GM12801 (cell line): ENCODE measurements at regions not wholly inside any gene's neighbourhood (a gene's known extent, or its start where the extent isn't known, plus 50 kb on each side); places are given as distances from the start of the nearest gene placed in this dataset.

Experiments
- TF ChIP-seq, protein P1 (sequence below): IDR thresholded peaks from one replicate; pipeline ENCODE4 v1.5.1; 2011; ENCODE audit warnings: control low read depth; ENCODE audit not compliant: insufficient read length; ENCODE audit errors: extremely low read depth

- TF ChIP-seq, protein P1, sequence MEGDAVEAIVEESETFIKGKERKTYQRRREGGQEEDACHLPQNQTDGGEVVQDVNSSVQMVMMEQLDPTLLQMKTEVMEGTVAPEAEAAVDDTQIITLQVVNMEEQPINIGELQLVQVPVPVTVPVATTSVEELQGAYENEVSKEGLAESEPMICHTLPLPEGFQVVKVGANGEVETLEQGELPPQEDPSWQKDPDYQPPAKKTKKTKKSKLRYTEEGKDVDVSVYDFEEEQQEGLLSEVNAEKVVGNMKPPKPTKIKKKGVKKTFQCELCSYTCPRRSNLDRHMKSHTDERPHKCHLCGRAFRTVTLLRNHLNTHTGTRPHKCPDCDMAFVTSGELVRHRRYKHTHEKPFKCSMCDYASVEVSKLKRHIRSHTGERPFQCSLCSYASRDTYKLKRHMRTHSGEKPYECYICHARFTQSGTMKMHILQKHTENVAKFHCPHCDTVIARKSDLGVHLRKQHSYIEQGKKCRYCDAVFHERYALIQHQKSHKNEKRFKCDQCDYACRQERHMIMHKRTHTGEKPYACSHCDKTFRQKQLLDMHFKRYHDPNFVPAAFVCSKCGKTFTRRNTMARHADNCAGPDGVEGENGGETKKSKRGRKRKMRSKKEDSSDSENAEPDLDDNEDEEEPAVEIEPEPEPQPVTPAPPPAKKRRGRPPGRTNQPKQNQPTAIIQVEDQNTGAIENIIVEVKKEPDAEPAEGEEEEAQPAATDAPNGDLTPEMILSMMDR: no peak
Observed at GRCh38 chr10:108005627-108006026, 841.1 kb upstream of the SORCS1 start.

- TF ChIP-seq, protein P1: no peak
Observed at GRCh38 chr10:108003576-108003975, 839.1 kb upstream of the SORCS1 start.

DNA sequence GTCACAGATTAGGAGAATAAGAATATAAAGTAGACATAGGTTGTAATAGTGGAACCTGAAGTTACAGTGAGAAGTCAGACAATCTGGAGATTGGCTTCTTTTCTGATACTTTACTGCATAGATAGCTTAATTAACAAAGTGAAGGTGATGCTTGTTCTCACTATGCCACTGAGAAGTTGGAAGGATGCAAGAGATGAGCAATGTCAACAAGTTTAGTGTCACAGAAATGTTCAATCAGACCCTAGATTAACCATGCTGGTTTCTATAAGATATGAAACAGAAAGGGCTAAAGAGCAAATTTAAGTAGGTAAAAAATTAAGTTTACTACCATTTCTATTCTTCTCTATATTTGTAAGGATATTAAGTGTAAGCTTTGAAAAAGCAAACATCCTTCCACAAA lies 838.6 kb upstream of the SORCS1 start:
- TF ChIP-seq, protein P1: no peak

- TF ChIP-seq, protein P1: no peak
Observed at GRCh38 chr10:108000365-108000764, 835.9 kb upstream of the SORCS1 start.

DNA sequence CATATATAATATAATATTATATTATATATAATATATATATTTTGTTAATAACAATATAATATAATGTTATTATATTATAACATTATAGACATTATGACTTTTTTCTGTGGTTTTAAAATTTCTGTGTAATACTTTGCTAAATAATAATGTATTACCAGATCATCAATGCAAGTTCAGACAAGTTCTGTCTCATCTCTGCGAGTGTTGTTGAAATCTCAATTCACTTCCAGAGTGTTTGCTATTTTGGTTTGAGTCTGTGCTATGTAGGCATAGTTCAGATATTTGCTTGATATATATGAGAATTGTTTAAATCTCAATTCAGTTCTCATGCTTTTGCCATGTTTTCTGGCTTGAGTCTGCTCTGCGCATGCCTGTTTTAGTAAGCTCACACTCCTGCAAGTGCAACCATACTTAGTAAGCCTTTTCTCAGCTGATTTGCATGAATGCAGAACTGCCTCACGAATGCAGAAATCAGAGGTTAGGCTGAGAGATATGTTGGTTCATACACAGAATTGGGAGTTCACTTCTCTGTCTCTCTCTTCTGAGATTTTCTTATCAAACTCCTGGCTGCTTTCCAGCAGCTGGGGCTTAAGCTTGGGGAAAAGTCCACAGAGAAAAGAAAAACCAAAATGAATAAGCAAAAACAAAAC lies 830.2 kb upstream of the SORCS1 start:
- TF ChIP-seq, protein P1: no peak

GRCh38 chr10:107986571-107986970 lies 822.1 kb upstream of the SORCS1 start:
- TF ChIP-seq, protein P1: no peak

- TF ChIP-seq, protein P1: no peak
Observed at GRCh38 chr10:107984581-107984980, 820.1 kb upstream of the SORCS1 start.
